ENCODE measurements at regions not wholly inside any gene's neighbourhood (a gene's known extent, or its start where the extent isn't known, plus 50 kb on each side); places are given as distances from the start of the nearest gene placed in this dataset.

DNA sequence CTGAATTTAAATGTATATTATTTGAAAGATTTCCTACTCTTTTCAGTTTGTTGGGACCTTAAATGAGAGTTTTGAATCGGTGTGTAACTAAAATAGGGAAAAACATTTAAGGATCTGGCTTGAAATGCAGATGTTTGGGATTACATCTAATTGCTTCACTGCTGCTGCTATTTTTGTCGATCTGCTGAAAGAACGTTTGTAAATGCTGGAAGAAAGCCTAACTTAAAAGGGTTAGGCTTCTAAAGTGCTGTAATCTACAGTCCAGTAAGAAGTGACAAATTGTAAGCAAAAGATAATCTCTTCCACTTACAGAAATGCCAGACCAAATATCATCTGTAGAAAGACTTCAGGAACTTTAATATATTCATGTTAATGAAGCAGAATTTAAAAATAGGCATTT lies 691.6 kb downstream of the ZNF385D start:
- TF ChIP-seq, protein P1, sequence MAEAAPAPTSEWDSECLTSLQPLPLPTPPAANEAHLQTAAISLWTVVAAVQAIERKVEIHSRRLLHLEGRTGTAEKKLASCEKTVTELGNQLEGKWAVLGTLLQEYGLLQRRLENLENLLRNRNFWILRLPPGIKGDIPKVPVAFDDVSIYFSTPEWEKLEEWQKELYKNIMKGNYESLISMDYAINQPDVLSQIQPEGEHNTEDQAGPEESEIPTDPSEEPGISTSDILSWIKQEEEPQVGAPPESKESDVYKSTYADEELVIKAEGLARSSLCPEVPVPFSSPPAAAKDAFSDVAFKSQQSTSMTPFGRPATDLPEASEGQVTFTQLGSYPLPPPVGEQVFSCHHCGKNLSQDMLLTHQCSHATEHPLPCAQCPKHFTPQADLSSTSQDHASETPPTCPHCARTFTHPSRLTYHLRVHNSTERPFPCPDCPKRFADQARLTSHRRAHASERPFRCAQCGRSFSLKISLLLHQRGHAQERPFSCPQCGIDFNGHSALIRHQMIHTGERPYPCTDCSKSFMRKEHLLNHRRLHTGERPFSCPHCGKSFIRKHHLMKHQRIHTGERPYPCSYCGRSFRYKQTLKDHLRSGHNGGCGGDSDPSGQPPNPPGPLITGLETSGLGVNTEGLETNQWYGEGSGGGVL (tag by site-specific recombination; IDR thresholded peaks at IDR 0.05) = no peak
- no peak for TF ChIP-seq YY1 (tag by site-specific recombination; IDR thresholded peaks at IDR 0.05)
- TF ChIP-seq, protein P2, sequence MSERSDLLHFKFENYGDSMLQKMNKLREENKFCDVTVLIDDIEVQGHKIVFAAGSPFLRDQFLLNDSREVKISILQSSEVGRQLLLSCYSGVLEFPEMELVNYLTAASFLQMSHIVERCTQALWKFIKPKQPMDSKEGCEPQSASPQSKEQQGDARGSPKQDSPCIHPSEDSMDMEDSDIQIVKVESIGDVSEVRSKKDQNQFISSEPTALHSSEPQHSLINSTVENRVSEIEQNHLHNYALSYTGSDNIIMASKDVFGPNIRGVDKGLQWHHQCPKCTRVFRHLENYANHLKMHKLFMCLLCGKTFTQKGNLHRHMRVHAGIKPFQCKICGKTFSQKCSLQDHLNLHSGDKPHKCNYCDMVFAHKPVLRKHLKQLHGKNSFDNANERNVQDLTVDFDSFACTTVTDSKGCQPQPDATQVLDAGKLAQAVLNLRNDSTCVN (tag by site-specific recombination; optimal IDR thresholded peaks at IDR 0.05) = no peak
- no peak for TF ChIP-seq ZNF133 (tag by site-specific recombination; IDR thresholded peaks at IDR 0.05)
- TF ChIP-seq, protein P3, sequence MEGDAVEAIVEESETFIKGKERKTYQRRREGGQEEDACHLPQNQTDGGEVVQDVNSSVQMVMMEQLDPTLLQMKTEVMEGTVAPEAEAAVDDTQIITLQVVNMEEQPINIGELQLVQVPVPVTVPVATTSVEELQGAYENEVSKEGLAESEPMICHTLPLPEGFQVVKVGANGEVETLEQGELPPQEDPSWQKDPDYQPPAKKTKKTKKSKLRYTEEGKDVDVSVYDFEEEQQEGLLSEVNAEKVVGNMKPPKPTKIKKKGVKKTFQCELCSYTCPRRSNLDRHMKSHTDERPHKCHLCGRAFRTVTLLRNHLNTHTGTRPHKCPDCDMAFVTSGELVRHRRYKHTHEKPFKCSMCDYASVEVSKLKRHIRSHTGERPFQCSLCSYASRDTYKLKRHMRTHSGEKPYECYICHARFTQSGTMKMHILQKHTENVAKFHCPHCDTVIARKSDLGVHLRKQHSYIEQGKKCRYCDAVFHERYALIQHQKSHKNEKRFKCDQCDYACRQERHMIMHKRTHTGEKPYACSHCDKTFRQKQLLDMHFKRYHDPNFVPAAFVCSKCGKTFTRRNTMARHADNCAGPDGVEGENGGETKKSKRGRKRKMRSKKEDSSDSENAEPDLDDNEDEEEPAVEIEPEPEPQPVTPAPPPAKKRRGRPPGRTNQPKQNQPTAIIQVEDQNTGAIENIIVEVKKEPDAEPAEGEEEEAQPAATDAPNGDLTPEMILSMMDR (tag by site-specific recombination; IDR thresholded peaks at IDR 0.05) = no peak
